GM23338 (cell line): ENCODE measurements at regions not wholly inside any gene's neighbourhood (a gene's known extent, or its start where the extent isn't known, plus 50 kb on each side); places are given as distances from the start of the nearest gene placed in this dataset.

Experiments used
- ATAC-seq: fragments of 200-7000 bp; cut with Tn5 transposase; 3 replicates; pipeline ENCODE4 v1.9.1; 2020
- DNase-seq: peaks from one replicate; pipeline ENCODE4 v3.0.0-alpha.2; 2015; ENCODE audit warnings: low spot score
- H2AFZ ChIP-seq: fragments of 200-600 bp; sonication (generic); 2 replicates; pipeline ENCODE4 v1.8.0; 2016; ENCODE audit warnings: antibody characterized with exemption, mild to moderate bottlenecking, moderate library complexity
- H3F3A ChIP-seq: fragments of 200-600 bp; sonication (generic); replicated peaks from 2 replicates; pipeline ENCODE4 v1.8.0; 2017; ENCODE audit warnings: antibody characterized with exemption, mixed run types, low read depth
- H3K27ac ChIP-seq: fragments of 200-600 bp; sonication (generic); 2 replicates; pipeline ENCODE4 v1.6.1; 2016; ENCODE audit warnings: low read depth
- H3K27me3 ChIP-seq: fragments of 200-600 bp; sonication (generic); 2 replicates; pipeline ENCODE4 v1.8.0; 2016; ENCODE audit warnings: mild to moderate bottlenecking, mixed run types, moderate library complexity; ENCODE audit not compliant: insufficient read depth
- H3K36me3 ChIP-seq: fragments of 200-600 bp; sonication (generic); 2 replicates; pipeline ENCODE4 v1.8.0; 2016; ENCODE audit warnings: mild to moderate bottlenecking; ENCODE audit not compliant: insufficient read depth
- H3K4me1 ChIP-seq: fragments of 200-600 bp; sonication (generic); 2 replicates; pipeline ENCODE4 v1.8.0; 2016; ENCODE audit warnings: mild to moderate bottlenecking, moderate library complexity; ENCODE audit not compliant: insufficient read depth
- H3K4me2 ChIP-seq: fragments of 200-600 bp; sonication (generic); 2 replicates; pipeline ENCODE4 v1.7.1; 2017; ENCODE audit warnings: mixed run types
- H3K4me3 ChIP-seq: fragments of 200-600 bp; sonication (generic); 2 replicates; pipeline ENCODE4 v1.6.1; 2016; ENCODE audit warnings: mixed run types
- H3K79me2 ChIP-seq: fragments of 200-600 bp; sonication (generic); replicated peaks from 2 replicates; pipeline ENCODE4 v1.8.0; 2017; ENCODE audit warnings: mild to moderate bottlenecking; ENCODE audit not compliant: insufficient read depth
- H3K9me2 ChIP-seq: fragments of 200-600 bp; sonication (generic); 2 replicates; pipeline ENCODE4 v1.8.0; 2017; ENCODE audit not compliant: insufficient read depth
- H4K20me1 ChIP-seq: fragments of 200-600 bp; sonication (generic); replicated peaks from 2 replicates; pipeline ENCODE4 v1.8.0; 2017; ENCODE audit warnings: mild to moderate bottlenecking; ENCODE audit not compliant: insufficient read depth
- H3K27ac Mint-ChIP-seq: 2 replicates; pipeline ENCODE4 v1.8.0; 2020; ENCODE audit warnings: inconsistent platforms, mild to moderate bottlenecking, moderate library complexity, mixed read lengths
- H3K27me3 Mint-ChIP-seq: 3 replicates; pipeline ENCODE4 v1.8.0; 2022; ENCODE audit warnings: low read depth, mild to moderate bottlenecking, moderate library complexity, mixed read lengths, inconsistent platforms; ENCODE audit not compliant: insufficient read depth, poor library complexity
- H3K36me3 Mint-ChIP-seq: 3 replicates; pipeline ENCODE4 v1.8.0; 2021; ENCODE audit warnings: low read depth, mild to moderate bottlenecking, inconsistent platforms, moderate library complexity, mixed read lengths
- H3K4me1 Mint-ChIP-seq: 3 replicates; pipeline ENCODE4 v1.8.0; 2020; ENCODE audit warnings: mild to moderate bottlenecking, inconsistent platforms, mixed read lengths
- H3K4me3 Mint-ChIP-seq: 3 replicates; pipeline ENCODE4 v1.8.0; 2021; ENCODE audit warnings: moderate library complexity, mild to moderate bottlenecking, inconsistent platforms, mixed read lengths
- H3K9me3 Mint-ChIP-seq: 3 replicates; pipeline ENCODE4 v1.8.0; 2020; ENCODE audit warnings: moderate library complexity, mild to moderate bottlenecking, inconsistent platforms, mixed read lengths
- CREB1 ChIP-seq: fragments of 250-450 bp; sonication (Bioruptor Pico); IDR thresholded peaks from 2 replicates; pipeline ENCODE4 v1.5.0; 2020; ENCODE audit warnings: low read depth, mild to moderate bottlenecking, moderate library complexity
- EZH2 ChIP-seq: fragments of 200-600 bp; sonication (generic); IDR thresholded peaks from one replicate; pipeline ENCODE4 v1.8.0; 2017; ENCODE audit warnings: antibody characterized with exemption, mild to moderate bottlenecking, low read depth; ENCODE audit not compliant: unreplicated experiment
- EZH2phosphoT487 ChIP-seq: fragments of 200-600 bp; sonication (generic); IDR thresholded peaks from one replicate; pipeline ENCODE4 v1.8.1; 2018; ENCODE audit warnings: antibody characterized with exemption; ENCODE audit not compliant: unreplicated experiment
- JUNB ChIP-seq: IDR thresholded peaks from one replicate; pipeline ENCODE4 v1.6.1; 2016; ENCODE audit warnings: antibody characterized with exemption; ENCODE audit not compliant: unreplicated experiment
- NANOG ChIP-seq: IDR thresholded peaks from 2 replicates; pipeline ENCODE4 v1.6.1; 2016; ENCODE audit warnings: antibody characterized with exemption, borderline replicate concordance
- POLR2AphosphoS5 ChIP-seq: IDR thresholded peaks from 2 replicates; pipeline ENCODE4 v1.6.1; 2016; ENCODE audit warnings: antibody characterized with exemption, low read depth
- STAT1 ChIP-seq: IDR thresholded peaks from one replicate; pipeline ENCODE4 v1.6.1; 2016; ENCODE audit warnings: antibody characterized with exemption; ENCODE audit not compliant: unreplicated experiment
- ZNF114 ChIP-seq: fragments of 250-450 bp; sonication (Bioruptor Pico); IDR thresholded peaks from 2 replicates; pipeline ENCODE4 v1.5.0; 2020; ENCODE audit warnings: mild to moderate bottlenecking, moderate library complexity
- ZNF331 ChIP-seq: fragments of 250-450 bp; sonication (Bioruptor Pico); IDR thresholded peaks from 2 replicates; pipeline ENCODE4 v1.5.0; 2020; ENCODE audit warnings: low read depth, mild to moderate bottlenecking, moderate library complexity
- TF ChIP-seq, protein P1 (sequence below): IDR thresholded peaks from one replicate; pipeline ENCODE4 v1.6.1; 2018; ENCODE audit warnings: antibody characterized with exemption; ENCODE audit not compliant: unreplicated experiment
- TF ChIP-seq, protein P2 (sequence below): fragments of 250-450 bp; sonication (Bioruptor Pico); IDR thresholded peaks from 2 replicates; pipeline ENCODE4 v1.5.0; 2020; ENCODE audit warnings: mild to moderate bottlenecking, moderate library complexity
- TF ChIP-seq, protein P3 (sequence below): IDR thresholded peaks from 2 replicates; pipeline ENCODE4 v1.6.1; 2016; ENCODE audit warnings: antibody characterized with exemption
- TF ChIP-seq, protein P4 (sequence below), 2 experiments: fragments of 200-600 bp in 1 of 2; sonication (generic) in 1 of 2; conservative IDR thresholded peaks; 2 replicates each; pipeline versions ENCODE4 v1.5.1 to v1.6.1; 2016 to 2017; ENCODE audit warnings: antibody characterized with exemption in 2 of 2, low read depth in 2 of 2, mild to moderate bottlenecking in 2 of 2, moderate library complexity in 1 of 2

DNA sequence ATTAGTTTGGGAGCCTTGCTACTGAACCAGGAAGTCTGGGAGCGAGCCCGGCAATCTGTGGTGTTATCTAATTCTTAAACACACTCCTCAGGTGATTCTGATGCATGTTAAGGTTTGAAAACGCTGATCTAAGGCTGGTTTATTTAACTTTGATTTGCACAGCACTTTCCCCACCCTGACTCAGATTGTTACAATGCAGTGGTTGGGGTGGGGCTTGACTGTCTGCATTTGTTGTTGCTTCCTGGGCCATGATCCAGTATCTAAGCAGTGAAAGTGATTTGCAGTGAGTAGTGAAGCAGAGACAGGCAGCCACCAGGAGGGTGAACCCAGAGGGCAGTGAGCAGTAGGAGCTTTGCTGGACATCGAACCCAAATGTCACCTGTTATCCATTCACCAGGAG is 81.6 kb upstream of the ARGLU1 start:
- Histone ChIP-seq H4K20me1 (no peaks in the 10 kb centered on the region), H3K4me2 (no peak overlapping the region), H3K27ac (no peak overlapping the region), H3K27me3 (no peaks in the 10 kb centered on the region), H3K9me2 (no peaks in the 10 kb centered on the region), H3K79me2 (no peaks in the 10 kb centered on the region), H3K36me3 (no peaks in the 10 kb centered on the region), H2AFZ (no peak overlapping the region), H3K4me3 (no peak overlapping the region), H3K4me1 (no peaks in the 10 kb centered on the region), H3F3A (no peaks in the 10 kb centered on the region)
- H3K27me3 Mint-ChIP-seq = peaks cover 2% of the 10 kb centered on the region
- DNase-seq (no peak), ATAC-seq (no peak)
- peaks cover 6% of the 10 kb centered on the region; the same call in 2 of the 3 replicates for H3K9me3 Mint-ChIP-seq
- no peak overlapping the region for H3K4me3 Mint-ChIP-seq
- H3K27ac Mint-ChIP-seq = no peak overlapping the region
- no peak for TF ChIP-seq ZNF114 (CRISPR knock-in tag)
- TF ChIP-seq EZH2phosphoT487 = no peak
- no peak for TF ChIP-seq CREB1 (CRISPR knock-in tag)
- TF ChIP-seq JUNB = no peak
- TF ChIP-seq, protein P1, sequence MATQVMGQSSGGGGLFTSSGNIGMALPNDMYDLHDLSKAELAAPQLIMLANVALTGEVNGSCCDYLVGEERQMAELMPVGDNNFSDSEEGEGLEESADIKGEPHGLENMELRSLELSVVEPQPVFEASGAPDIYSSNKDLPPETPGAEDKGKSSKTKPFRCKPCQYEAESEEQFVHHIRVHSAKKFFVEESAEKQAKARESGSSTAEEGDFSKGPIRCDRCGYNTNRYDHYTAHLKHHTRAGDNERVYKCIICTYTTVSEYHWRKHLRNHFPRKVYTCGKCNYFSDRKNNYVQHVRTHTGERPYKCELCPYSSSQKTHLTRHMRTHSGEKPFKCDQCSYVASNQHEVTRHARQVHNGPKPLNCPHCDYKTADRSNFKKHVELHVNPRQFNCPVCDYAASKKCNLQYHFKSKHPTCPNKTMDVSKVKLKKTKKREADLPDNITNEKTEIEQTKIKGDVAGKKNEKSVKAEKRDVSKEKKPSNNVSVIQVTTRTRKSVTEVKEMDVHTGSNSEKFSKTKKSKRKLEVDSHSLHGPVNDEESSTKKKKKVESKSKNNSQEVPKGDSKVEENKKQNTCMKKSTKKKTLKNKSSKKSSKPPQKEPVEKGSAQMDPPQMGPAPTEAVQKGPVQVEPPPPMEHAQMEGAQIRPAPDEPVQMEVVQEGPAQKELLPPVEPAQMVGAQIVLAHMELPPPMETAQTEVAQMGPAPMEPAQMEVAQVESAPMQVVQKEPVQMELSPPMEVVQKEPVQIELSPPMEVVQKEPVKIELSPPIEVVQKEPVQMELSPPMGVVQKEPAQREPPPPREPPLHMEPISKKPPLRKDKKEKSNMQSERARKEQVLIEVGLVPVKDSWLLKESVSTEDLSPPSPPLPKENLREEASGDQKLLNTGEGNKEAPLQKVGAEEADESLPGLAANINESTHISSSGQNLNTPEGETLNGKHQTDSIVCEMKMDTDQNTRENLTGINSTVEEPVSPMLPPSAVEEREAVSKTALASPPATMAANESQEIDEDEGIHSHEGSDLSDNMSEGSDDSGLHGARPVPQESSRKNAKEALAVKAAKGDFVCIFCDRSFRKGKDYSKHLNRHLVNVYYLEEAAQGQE = no peak
- TF ChIP-seq, protein P2, sequence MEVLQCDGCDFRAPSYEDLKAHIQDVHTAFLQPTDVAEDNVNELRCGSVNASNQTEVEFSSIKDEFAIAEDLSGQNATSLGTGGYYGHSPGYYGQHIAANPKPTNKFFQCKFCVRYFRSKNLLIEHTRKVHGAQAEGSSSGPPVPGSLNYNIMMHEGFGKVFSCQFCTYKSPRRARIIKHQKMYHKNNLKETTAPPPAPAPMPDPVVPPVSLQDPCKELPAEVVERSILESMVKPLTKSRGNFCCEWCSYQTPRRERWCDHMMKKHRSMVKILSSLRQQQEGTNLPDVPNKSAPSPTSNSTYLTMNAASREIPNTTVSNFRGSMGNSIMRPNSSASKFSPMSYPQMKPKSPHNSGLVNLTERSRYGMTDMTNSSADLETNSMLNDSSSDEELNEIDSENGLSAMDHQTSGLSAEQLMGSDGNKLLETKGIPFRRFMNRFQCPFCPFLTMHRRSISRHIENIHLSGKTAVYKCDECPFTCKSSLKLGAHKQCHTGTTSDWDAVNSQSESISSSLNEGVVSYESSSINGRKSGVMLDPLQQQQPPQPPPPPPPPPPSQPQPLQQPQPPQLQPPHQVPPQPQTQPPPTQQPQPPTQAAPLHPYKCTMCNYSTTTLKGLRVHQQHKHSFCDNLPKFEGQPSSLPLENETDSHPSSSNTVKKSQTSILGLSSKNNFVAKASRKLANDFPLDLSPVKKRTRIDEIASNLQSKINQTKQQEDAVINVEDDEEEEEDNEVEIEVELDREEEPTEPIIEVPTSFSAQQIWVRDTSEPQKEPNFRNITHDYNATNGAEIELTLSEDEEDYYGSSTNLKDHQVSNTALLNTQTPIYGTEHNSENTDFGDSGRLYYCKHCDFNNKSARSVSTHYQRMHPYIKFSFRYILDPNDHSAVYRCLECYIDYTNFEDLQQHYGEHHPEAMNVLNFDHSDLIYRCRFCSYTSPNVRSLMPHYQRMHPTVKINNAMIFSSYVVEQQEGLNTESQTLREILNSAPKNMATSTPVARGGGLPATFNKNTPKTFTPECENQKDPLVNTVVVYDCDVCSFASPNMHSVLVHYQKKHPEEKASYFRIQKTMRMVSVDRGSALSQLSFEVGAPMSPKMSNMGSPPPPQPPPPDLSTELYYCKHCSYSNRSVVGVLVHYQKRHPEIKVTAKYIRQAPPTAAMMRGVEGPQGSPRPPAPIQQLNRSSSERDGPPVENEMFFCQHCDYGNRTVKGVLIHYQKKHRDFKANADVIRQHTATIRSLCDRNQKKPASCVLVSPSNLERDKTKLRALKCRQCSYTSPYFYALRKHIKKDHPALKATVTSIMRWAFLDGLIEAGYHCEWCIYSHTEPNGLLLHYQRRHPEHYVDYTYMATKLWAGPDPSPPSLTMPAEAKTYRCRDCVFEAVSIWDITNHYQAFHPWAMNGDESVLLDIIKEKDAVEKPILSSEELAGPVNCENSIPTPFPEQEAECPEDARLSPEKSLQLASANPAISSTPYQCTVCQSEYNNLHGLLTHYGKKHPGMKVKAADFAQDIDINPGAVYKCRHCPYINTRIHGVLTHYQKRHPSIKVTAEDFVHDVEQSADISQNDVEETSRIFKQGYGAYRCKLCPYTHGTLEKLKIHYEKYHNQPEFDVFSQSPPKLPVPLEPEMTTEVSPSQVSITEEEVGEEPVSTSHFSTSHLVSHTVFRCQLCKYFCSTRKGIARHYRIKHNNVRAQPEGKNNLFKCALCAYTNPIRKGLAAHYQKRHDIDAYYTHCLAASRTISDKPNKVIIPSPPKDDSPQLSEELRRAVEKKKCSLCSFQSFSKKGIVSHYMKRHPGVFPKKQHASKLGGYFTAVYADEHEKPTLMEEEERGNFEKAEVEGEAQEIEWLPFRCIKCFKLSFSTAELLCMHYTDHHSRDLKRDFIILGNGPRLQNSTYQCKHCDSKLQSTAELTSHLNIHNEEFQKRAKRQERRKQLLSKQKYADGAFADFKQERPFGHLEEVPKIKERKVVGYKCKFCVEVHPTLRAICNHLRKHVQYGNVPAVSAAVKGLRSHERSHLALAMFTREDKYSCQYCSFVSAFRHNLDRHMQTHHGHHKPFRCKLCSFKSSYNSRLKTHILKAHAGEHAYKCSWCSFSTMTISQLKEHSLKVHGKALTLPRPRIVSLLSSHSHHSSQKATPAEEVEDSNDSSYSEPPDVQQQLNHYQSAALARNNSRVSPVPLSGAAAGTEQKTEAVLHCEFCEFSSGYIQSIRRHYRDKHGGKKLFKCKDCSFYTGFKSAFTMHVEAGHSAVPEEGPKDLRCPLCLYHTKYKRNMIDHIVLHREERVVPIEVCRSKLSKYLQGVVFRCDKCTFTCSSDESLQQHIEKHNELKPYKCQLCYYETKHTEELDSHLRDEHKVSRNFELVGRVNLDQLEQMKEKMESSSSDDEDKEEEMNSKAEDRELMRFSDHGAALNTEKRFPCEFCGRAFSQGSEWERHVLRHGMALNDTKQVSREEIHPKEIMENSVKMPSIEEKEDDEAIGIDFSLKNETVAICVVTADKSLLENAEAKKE (CRISPR knock-in tag) = no peak
- no peak for TF ChIP-seq NANOG
- no peak for TF ChIP-seq ZNF331
- no peak for TF ChIP-seq POLR2AphosphoS5
- no peak for TF ChIP-seq STAT1
- TF ChIP-seq, protein P3, sequence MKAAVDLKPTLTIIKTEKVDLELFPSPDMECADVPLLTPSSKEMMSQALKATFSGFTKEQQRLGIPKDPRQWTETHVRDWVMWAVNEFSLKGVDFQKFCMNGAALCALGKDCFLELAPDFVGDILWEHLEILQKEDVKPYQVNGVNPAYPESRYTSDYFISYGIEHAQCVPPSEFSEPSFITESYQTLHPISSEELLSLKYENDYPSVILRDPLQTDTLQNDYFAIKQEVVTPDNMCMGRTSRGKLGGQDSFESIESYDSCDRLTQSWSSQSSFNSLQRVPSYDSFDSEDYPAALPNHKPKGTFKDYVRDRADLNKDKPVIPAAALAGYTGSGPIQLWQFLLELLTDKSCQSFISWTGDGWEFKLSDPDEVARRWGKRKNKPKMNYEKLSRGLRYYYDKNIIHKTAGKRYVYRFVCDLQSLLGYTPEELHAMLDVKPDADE = no peak
- TF ChIP-seq, protein P4, sequence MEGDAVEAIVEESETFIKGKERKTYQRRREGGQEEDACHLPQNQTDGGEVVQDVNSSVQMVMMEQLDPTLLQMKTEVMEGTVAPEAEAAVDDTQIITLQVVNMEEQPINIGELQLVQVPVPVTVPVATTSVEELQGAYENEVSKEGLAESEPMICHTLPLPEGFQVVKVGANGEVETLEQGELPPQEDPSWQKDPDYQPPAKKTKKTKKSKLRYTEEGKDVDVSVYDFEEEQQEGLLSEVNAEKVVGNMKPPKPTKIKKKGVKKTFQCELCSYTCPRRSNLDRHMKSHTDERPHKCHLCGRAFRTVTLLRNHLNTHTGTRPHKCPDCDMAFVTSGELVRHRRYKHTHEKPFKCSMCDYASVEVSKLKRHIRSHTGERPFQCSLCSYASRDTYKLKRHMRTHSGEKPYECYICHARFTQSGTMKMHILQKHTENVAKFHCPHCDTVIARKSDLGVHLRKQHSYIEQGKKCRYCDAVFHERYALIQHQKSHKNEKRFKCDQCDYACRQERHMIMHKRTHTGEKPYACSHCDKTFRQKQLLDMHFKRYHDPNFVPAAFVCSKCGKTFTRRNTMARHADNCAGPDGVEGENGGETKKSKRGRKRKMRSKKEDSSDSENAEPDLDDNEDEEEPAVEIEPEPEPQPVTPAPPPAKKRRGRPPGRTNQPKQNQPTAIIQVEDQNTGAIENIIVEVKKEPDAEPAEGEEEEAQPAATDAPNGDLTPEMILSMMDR (conservative IDR thresholded peaks at IDR 0.05; ENCODE audit: low read depth in 2 of 2) = no peak
- no peak for TF ChIP-seq EZH2
- 0 out of 3 replicates have a peak, but pooled peaks cover 4% of the 10 kb centered on the region for H3K36me3 Mint-ChIP-seq
- H3K4me1 Mint-ChIP-seq = no peaks in the 10 kb centered on the region
